GM12878 (cell line): ENCODE measurements at regions not wholly inside any gene's neighbourhood (a gene's known extent, or its start where the extent isn't known, plus 50 kb on each side); places are given as distances from the start of the nearest gene placed in this dataset.

Experiments
- ATAC-seq: fragments of 200-7000 bp; cut with Tn5 transposase; 3 replicates; pipeline ENCODE4 v1.9.1; 2020; ENCODE audit warnings: mild to moderate bottlenecking, moderate library complexity
- BruUV-seq: library from RNA; stranded (reverse); fragments of 400-500 nt; replicated peaks from 2 replicates; lab custom pipeline; 2021; lab: Mats Ljungman, UMichigan
- CTCF ChIA-PET: fragments of 300-600 bp; sonication (Branson Sonifier 250); formaldehyde crosslinking; extraction: SDS; loops from one replicate; lab custom pipeline; 2021; ENCODE audit warnings: inconsistent platforms; lab: Yijun Ruan, JAX
- POLR2A ChIA-PET: fragments of 350-600 bp; formaldehyde crosslinking; extraction: SDS; loops from one replicate; lab custom pipeline; 2021; ENCODE audit warnings: inconsistent platforms; lab: Charles Lee
- RAD21 ChIA-PET: fragments of 300-600 bp; sonication (Branson Sonifier 250); formaldehyde crosslinking; loops from one replicate; lab custom pipeline; 2023; ENCODE audit warnings: antibody characterized with exemption; ENCODE audit not compliant: unreplicated experiment; lab: Charles Lee
- SMC1A ChIA-PET: fragments of 300-600 bp; sonication (Branson Sonifier 250); formaldehyde crosslinking; loops from one replicate; lab custom pipeline; 2023; ENCODE audit not compliant: unreplicated experiment, uncharacterized antibody; lab: Charles Lee
- DNase-seq: peaks from one replicate; pipeline ENCODE4 v3.0.0-alpha.2; 2011; ENCODE audit warnings: low read depth, low spot score
- FAIRE-seq: peaks from 3 replicates; lab custom pipeline; 2011; peaks lifted over from hg19 to GRCh38; lab: Jason Lieb, UNC
- H2AFZ ChIP-seq: 2 replicates; pipeline ENCODE4 v1.6.0; 2011; ENCODE audit warnings: low read depth, low read length, control low read depth; ENCODE audit not compliant: control insufficient read depth
- H3K27ac ChIP-seq: 2 replicates; pipeline ENCODE4 v1.5.1; 2011; ENCODE audit warnings: control low read depth; ENCODE audit not compliant: control insufficient read depth, insufficient read depth
- H3K27me3 ChIP-seq, 2 experiments: replicated peaks in 1 of 2; 2 replicates each; pipeline versions ENCODE4 v1.6.0 to v1.6.1; 2011; ENCODE audit warnings: low read length in 1 of 2; ENCODE audit not compliant: control insufficient read depth in 2 of 2, insufficient read depth in 2 of 2
- H3K36me3 ChIP-seq, 2 experiments: 2 replicates each; pipeline ENCODE4 v1.5.1; 2011; ENCODE audit warnings: low read length in 1 of 2; ENCODE audit not compliant: control insufficient read depth in 2 of 2, insufficient read depth in 2 of 2
- H3K4me1 ChIP-seq: 2 replicates; pipeline ENCODE4 v1.6.1; 2011; ENCODE audit warnings: mild to moderate bottlenecking, low read length, moderate library complexity, mixed read lengths; ENCODE audit not compliant: control insufficient read depth, insufficient read depth
- H3K4me2 ChIP-seq: 2 replicates; pipeline ENCODE4 v1.6.0; 2011; ENCODE audit warnings: control low read depth; ENCODE audit not compliant: control insufficient read depth, insufficient read depth
- H3K4me3 ChIP-seq: fragments of 200-600 bp; sonication (generic); 2 replicates; pipeline ENCODE4 v1.5.1; 2016
- H3K79me2 ChIP-seq: 2 replicates; pipeline ENCODE4 v1.6.0; 2011; ENCODE audit warnings: low read length; ENCODE audit not compliant: control insufficient read depth, insufficient read depth
- H3K9ac ChIP-seq: 2 replicates; pipeline ENCODE4 v1.8.0; 2011; ENCODE audit warnings: low read length, control low read depth, mixed read lengths; ENCODE audit not compliant: control insufficient read depth, insufficient read depth
- H3K9me3 ChIP-seq: replicated peaks from 3 replicates; pipeline ENCODE4 v1.5.1; 2011; ENCODE audit warnings: mild to moderate bottlenecking, low read length; ENCODE audit not compliant: control insufficient read depth, insufficient read depth
- H4K20me1 ChIP-seq: 2 replicates; pipeline ENCODE4 v1.6.0; 2011; ENCODE audit not compliant: control insufficient read depth, insufficient read depth
- CHD2 ChIP-seq: IDR thresholded peaks from 2 replicates; pipeline ENCODE4 v1.6.1; 2011; ENCODE audit warnings: low read depth, low read length, improper control_type of control experiment, borderline replicate concordance
- CREB1 ChIP-seq: IDR thresholded peaks from 2 replicates; pipeline ENCODE4 v1.6.1; 2012; ENCODE audit warnings: low read depth, mild to moderate bottlenecking, inconsistent platforms
- DPF2 ChIP-seq: fragments of 450-650 bp; IDR thresholded peaks from 2 replicates; pipeline ENCODE4 v1.6.1; 2017; ENCODE audit warnings: mild to moderate bottlenecking
- ETV6 ChIP-seq, 2 experiments: fragments of 450-650 bp in 1 of 2; IDR thresholded peaks in 1 of 2; conservative IDR thresholded peaks in 1 of 2; 2 replicates each; pipeline ENCODE4 v1.6.1; 2014; ENCODE audit warnings: antibody characterized with exemption in 1 of 2, borderline replicate concordance in 1 of 2, low read depth in 1 of 2, mild to moderate bottlenecking in 1 of 2, moderate library complexity in 1 of 2
- FOS ChIP-seq: IDR thresholded peaks from 3 replicates; pipeline ENCODE4 v1.6.1; 2011; ENCODE audit warnings: borderline replicate concordance; ENCODE audit not compliant: insufficient read length; ENCODE audit errors: extremely low read depth
- HDGF ChIP-seq: fragments of 450-650 bp; IDR thresholded peaks from 2 replicates; pipeline ENCODE4 v1.6.1; 2016; ENCODE audit warnings: antibody characterized with exemption
- IKZF1 ChIP-seq: fragments of 450-650 bp; conservative IDR thresholded peaks from 2 replicates; pipeline ENCODE4 v1.6.1; 2017; ENCODE audit warnings: antibody characterized with exemption, mild to moderate bottlenecking
- JUNB ChIP-seq: IDR thresholded peaks from 2 replicates; pipeline ENCODE4 v1.6.1; 2016; ENCODE audit warnings: antibody characterized with exemption, mild to moderate bottlenecking
- MEF2B ChIP-seq: fragments of 450-650 bp; IDR thresholded peaks from 2 replicates; pipeline ENCODE4 v1.6.1; 2018; ENCODE audit warnings: mild to moderate bottlenecking, moderate library complexity; ENCODE audit not compliant: partially characterized antibody, poor library complexity, severe bottlenecking
- MTA3 ChIP-seq: IDR thresholded peaks from 2 replicates; pipeline ENCODE4 v1.6.1; 2012; ENCODE audit warnings: low read length, inconsistent platforms, borderline replicate concordance
- NR2C1 ChIP-seq: fragments of 450-650 bp; IDR thresholded peaks from 2 replicates; pipeline ENCODE4 v1.6.1; 2017; ENCODE audit warnings: antibody characterized with exemption, mild to moderate bottlenecking, moderate library complexity
- NR2F1 ChIP-seq: fragments of 450-650 bp; conservative IDR thresholded peaks from 2 replicates; pipeline ENCODE4 v1.6.1; 2017; ENCODE audit warnings: mild to moderate bottlenecking
- RAD21 ChIP-seq: IDR thresholded peaks from 2 replicates; pipeline ENCODE4 v1.6.1; 2011; ENCODE audit warnings: mild to moderate bottlenecking, low read depth, low read length, moderate library complexity; ENCODE audit not compliant: insufficient read depth
- SMARCA5 ChIP-seq: fragments of 450-650 bp; IDR thresholded peaks from 2 replicates; pipeline ENCODE4 v1.6.1; 2017; ENCODE audit warnings: mild to moderate bottlenecking
- SPI1 ChIP-seq: IDR thresholded peaks from 2 replicates; pipeline ENCODE4 v1.6.1; 2011; ENCODE audit warnings: low read depth, mild to moderate bottlenecking, low read length, moderate library complexity, borderline replicate concordance; ENCODE audit not compliant: insufficient read depth
- STAT1 ChIP-seq: fragments of 450-650 bp; conservative IDR thresholded peaks from 2 replicates; pipeline ENCODE4 v1.6.1; 2014; ENCODE audit warnings: antibody characterized with exemption, mild to moderate bottlenecking
- SUZ12 ChIP-seq: fragments of 200-600 bp; sonication (generic); IDR thresholded peaks from one replicate; pipeline ENCODE4 v1.6.1; 2018; ENCODE audit warnings: antibody characterized with exemption, mild to moderate bottlenecking; ENCODE audit not compliant: unreplicated experiment
- TARDBP ChIP-seq: IDR thresholded peaks from 2 replicates; pipeline ENCODE4 v1.6.1; 2016; ENCODE audit warnings: borderline replicate concordance
- YY1 ChIP-seq: IDR thresholded peaks from 2 replicates; pipeline ENCODE4 v1.6.1; 2011; ENCODE audit warnings: low read depth, mild to moderate bottlenecking, low read length
- ZNF274 ChIP-seq: IDR thresholded peaks from one replicate; pipeline ENCODE4 v1.8.0; 2011; ENCODE audit not compliant: insufficient read length, insufficient read depth
- ZSCAN29 ChIP-seq: fragments of 450-650 bp; IDR thresholded peaks from 2 replicates; pipeline ENCODE4 v1.6.1; 2017; ENCODE audit warnings: mild to moderate bottlenecking, moderate library complexity
- WGBS: methylation state at CpG from one replicate; pipeline ENCODE4 v1.1.6; 2016; ENCODE audit warnings: low lambda C conversion rate; ENCODE audit not compliant: insufficient replicate concordance, insufficient coverage; ENCODE audit errors: missing lambda C conversion rate; 5-methylcytosine and 5-hydroxymethylcytosine counted together
- in situ Hi-C: fragments of 300-500 bp; cut with MboI; formaldehyde crosslinking; loops from 9 replicates; pipeline ENCODE4 v1.14.3; 2018; ENCODE audit warnings: mixed read lengths
- intact Hi-C: fragments of 100-400 bp; cut with micrococcal nuclease; formaldehyde crosslinking; loops from one replicate; pipeline ENCODE4 v1.14.2; 2022; ENCODE audit not compliant: unreplicated experiment
- TF ChIP-seq, protein P1 (sequence below): fragments of 450-650 bp; IDR thresholded peaks from 2 replicates; pipeline ENCODE4 v1.6.1; 2014; ENCODE audit warnings: mild to moderate bottlenecking
- TF ChIP-seq, protein P2 (sequence below): IDR thresholded peaks from 2 replicates; pipeline ENCODE4 v1.6.1; 2011; ENCODE audit warnings: borderline replicate concordance, low read depth, mild to moderate bottlenecking, moderate library complexity, low read length; ENCODE audit not compliant: insufficient read depth, poor library complexity, severe bottlenecking
- TF ChIP-seq, protein P3 (sequence below): IDR thresholded peaks from 2 replicates; pipeline ENCODE4 v1.6.1; 2011; ENCODE audit warnings: low read depth, mild to moderate bottlenecking, low read length, moderate library complexity, borderline replicate concordance; ENCODE audit errors: extremely low read depth

DNA sequence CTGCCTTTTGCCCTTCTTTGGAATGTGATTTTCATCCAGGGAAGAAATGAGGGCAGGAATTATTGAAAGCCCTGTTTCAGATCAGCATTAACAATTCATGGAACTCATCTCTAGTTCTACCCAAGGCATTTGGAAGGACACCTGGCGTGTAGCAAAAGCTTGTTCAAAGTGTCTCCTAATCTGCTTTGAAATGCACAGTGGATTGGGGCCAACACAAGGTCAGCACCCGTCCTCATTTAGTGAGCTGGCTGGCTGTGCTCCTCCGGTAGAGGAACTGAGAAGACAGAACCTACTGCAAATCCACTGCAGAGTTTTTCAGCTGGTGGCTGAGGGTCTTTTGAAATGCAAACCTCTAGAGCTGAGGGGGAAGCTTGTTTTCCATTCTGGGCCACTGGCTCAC lies 141.6 kb upstream of the STT3B start:
- intact Hi-C loops, result loop anchor here (5.0 kb wide), 1 partner anchor 144 kb away; no protein-coding TSS in a partner anchor
- ChIA-PET SMC1A (interaction anchor here (0.7 to 3.0 kb wide), 18 partner anchors 8 to 283 kb away, joined by 3 to 11 read pairs (median 4); no protein-coding TSS in a partner anchor), POLR2A (interaction anchor here (1.1 to 1.6 kb wide), 3 partner anchors 9 to 141 kb away, joined by 3 read pairs; no protein-coding TSS in a partner anchor)
- peak; percentile 81 for ATAC-seq
- Histone ChIP-seq H4K20me1 (no peaks in the 10 kb centered on the region), H3K9ac (no peak overlapping the region), H3K79me2 (no peaks in the 10 kb centered on the region), H3K9me3 (no peaks in the 10 kb centered on the region; the same call in 2 of the 3 replicates), H3K27me3 (no peaks in the 10 kb centered on the region)
- 27% methylated on average over 3 of the region's 3 CpGs for WGBS
- no peak for DNase-seq
- in situ Hi-C loops, result no loop called here
- TF ChIP-seq HDGF (no peak), MTA3 (no peak), JUNB (no peak), SUZ12 (no peak), NR2F1 (peak; percentile 37; the same call in 1 of the 2 replicates), ZNF274 (no peak), MEF2B (no peak), CREB1 (no peak), DPF2 (0 out of 2 replicates have a peak, but pooled peaks have one; percentile 30), CHD2 (no peak), STAT1 (no peak), SPI1 (peak; percentile 80), YY1 (no peak), IKZF1 (0 out of 2 replicates have a peak, but pooled peaks have one; percentile 13), RAD21 (0 out of 2 replicates have a peak, but pooled peaks have one; percentile 4), FOS (no peak), ETV6 (conservative IDR thresholded peaks at IDR 0.05 in 1 of 2, IDR thresholded peaks at IDR 0.05 in 1 of 2; ENCODE audit: borderline replicate concordance in 1 of 2, low read depth in 1 of 2) (no peak), NR2C1 (no peak), SMARCA5 (no peak; the same call in 1 of the 2 replicates), ZSCAN29 (no peak), TARDBP (no peak)
- TF ChIP-seq, protein P1, sequence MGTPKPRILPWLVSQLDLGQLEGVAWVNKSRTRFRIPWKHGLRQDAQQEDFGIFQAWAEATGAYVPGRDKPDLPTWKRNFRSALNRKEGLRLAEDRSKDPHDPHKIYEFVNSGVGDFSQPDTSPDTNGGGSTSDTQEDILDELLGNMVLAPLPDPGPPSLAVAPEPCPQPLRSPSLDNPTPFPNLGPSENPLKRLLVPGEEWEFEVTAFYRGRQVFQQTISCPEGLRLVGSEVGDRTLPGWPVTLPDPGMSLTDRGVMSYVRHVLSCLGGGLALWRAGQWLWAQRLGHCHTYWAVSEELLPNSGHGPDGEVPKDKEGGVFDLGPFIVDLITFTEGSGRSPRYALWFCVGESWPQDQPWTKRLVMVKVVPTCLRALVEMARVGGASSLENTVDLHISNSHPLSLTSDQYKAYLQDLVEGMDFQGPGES, result no peak
- TF ChIP-seq, protein P2, sequence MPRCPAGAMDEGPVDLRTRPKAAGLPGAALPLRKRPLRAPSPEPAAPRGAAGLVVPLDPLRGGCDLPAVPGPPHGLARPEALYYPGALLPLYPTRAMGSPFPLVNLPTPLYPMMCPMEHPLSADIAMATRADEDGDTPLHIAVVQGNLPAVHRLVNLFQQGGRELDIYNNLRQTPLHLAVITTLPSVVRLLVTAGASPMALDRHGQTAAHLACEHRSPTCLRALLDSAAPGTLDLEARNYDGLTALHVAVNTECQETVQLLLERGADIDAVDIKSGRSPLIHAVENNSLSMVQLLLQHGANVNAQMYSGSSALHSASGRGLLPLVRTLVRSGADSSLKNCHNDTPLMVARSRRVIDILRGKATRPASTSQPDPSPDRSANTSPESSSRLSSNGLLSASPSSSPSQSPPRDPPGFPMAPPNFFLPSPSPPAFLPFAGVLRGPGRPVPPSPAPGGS, result no peak
- TF ChIP-seq, protein P3, sequence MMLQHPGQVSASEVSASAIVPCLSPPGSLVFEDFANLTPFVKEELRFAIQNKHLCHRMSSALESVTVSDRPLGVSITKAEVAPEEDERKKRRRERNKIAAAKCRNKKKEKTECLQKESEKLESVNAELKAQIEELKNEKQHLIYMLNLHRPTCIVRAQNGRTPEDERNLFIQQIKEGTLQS, result no peak
- TF ChIP-seq, all 136 proteins: peak for 5
- ChIA-PET CTCF (interaction anchor here (0.9 to 4.4 kb wide), 8 partner anchors 9 to 150 kb away, joined by 3 to 26 read pairs (median 4); no protein-coding TSS in a partner anchor), RAD21 (interaction anchor here (1.0 to 3.4 kb wide), 7 partner anchors 88 to 164 kb away, joined by 3 to 17 read pairs (median 3); partner anchors contain the start of gene STT3B)
- peak overlapping the region; percentile 35; the same call in 1 of the 2 replicates for H3K27ac ChIP-seq
- H2AFZ ChIP-seq, result no peak overlapping the region
- H3K4me1 ChIP-seq, result peaks cover 34% of the 10 kb centered on the region
- H3K36me3 ChIP-seq, result no peaks in the 10 kb centered on the region
- H3K4me3 ChIP-seq, result no peak overlapping the region
- no peak for FAIRE-seq
- BruUV-seq, result no TSS peak
- H3K4me2 ChIP-seq, result peak overlapping the region; percentile 28
